Osteocyte (in vitro differentiated cells): ENCODE measurements at regions not wholly inside any gene's neighbourhood (a gene's known extent, or its start where the extent isn't known, plus 50 kb on each side); places are given as distances from the start of the nearest gene placed in this dataset.
A peak's percentile ranks its signal among the peaks of the same experiment; 100 is the strongest.

Source experiments
- DNase-seq: peaks from one replicate; pipeline ENCODE4 v3.0.0; 2021; ENCODE audit warnings: mixed read lengths; ENCODE audit not compliant: unreplicated experiment; ENCODE audit errors: extremely low spot score
- H3K27ac Mint-ChIP-seq: one replicate; pipeline ENCODE4 v1.8.0; 2021; ENCODE audit warnings: mild to moderate bottlenecking, mixed read lengths; ENCODE audit not compliant: unreplicated experiment
- H3K27me3 Mint-ChIP-seq: one replicate; pipeline ENCODE4 v1.8.0; 2021; ENCODE audit warnings: mixed read lengths; ENCODE audit not compliant: unreplicated experiment
- H3K36me3 Mint-ChIP-seq: one replicate; pipeline ENCODE4 v1.8.0; 2021; ENCODE audit warnings: mixed read lengths; ENCODE audit not compliant: unreplicated experiment
- H3K4me1 Mint-ChIP-seq: one replicate; pipeline ENCODE4 v1.8.0; 2021; ENCODE audit warnings: mixed read lengths; ENCODE audit not compliant: unreplicated experiment
- H3K4me3 Mint-ChIP-seq: one replicate; pipeline ENCODE4 v1.8.0; 2021; ENCODE audit warnings: mild to moderate bottlenecking, moderate library complexity, mixed read lengths; ENCODE audit not compliant: unreplicated experiment
- H3K9me3 Mint-ChIP-seq: one replicate; pipeline ENCODE4 v1.8.0; 2021; ENCODE audit warnings: mixed read lengths; ENCODE audit not compliant: unreplicated experiment
- CTCF ChIP-seq: fragments of 200-600 bp; sonication (generic); IDR thresholded peaks from 2 replicates; pipeline ENCODE4 v1.5.0; 2021; ENCODE audit warnings: antibody characterized with exemption, mild to moderate bottlenecking, moderate library complexity

GRCh38 chr18:70425236-70425635 lies 136.4 kb downstream of the SOCS6 start:
- DNase-seq, result no peak
- H3K36me3 Mint-ChIP-seq, result no peaks in the 10 kb centered on the region
- no peaks in the 10 kb centered on the region for H3K9me3 Mint-ChIP-seq
- peaks cover 17% of the 10 kb centered on the region for H3K4me1 Mint-ChIP-seq
- no peak overlapping the region for H3K4me3 Mint-ChIP-seq
- TF ChIP-seq CTCF, result no peak
- H3K27me3 Mint-ChIP-seq, result no peaks in the 10 kb centered on the region
- no peak overlapping the region for H3K27ac Mint-ChIP-seq

- Mint-ChIP-seq H3K36me3 (no peaks in the 10 kb centered on the region), H3K4me3 (no peak overlapping the region), H3K4me1 (peaks cover 20% of the 10 kb centered on the region), H3K9me3 (no peaks in the 10 kb centered on the region), H3K27ac (no peak overlapping the region), H3K27me3 (no peaks in the 10 kb centered on the region)
- no peak for DNase-seq
- no peak for TF ChIP-seq CTCF
These were observed 135.1 kb downstream of the SOCS6 start for GRCh38 chr18:70423988-70424387.

- Mint-ChIP-seq H3K4me1 (peaks cover 20% of the 10 kb centered on the region), H3K27ac (no peak overlapping the region), H3K4me3 (no peak overlapping the region), H3K36me3 (no peaks in the 10 kb centered on the region), H3K9me3 (no peaks in the 10 kb centered on the region), H3K27me3 (no peaks in the 10 kb centered on the region)
- no peak for DNase-seq
- no peak for TF ChIP-seq CTCF
These were observed 134.3 kb downstream of the SOCS6 start for GRCh38 chr18:70423120-70423519.

GRCh38 chr18:70422391-70422965 lies 133.6 kb downstream of the SOCS6 start:
- H3K9me3 Mint-ChIP-seq, result no peaks in the 10 kb centered on the region
- DNase-seq, result no peak
- H3K36me3 Mint-ChIP-seq, result no peaks in the 10 kb centered on the region
- no peak overlapping the region for H3K4me3 Mint-ChIP-seq
- H3K27me3 Mint-ChIP-seq, result no peaks in the 10 kb centered on the region
- H3K4me1 Mint-ChIP-seq, result peaks cover 20% of the 10 kb centered on the region
- TF ChIP-seq CTCF, result no peak
- peak overlapping the region; percentile 19 for H3K27ac Mint-ChIP-seq

- H3K36me3 Mint-ChIP-seq, result no peaks in the 10 kb centered on the region
- DNase-seq, result no peak
- no peak for TF ChIP-seq CTCF
- H3K4me3 Mint-ChIP-seq, result no peak overlapping the region
- peak overlapping the region; percentile 19 for H3K27ac Mint-ChIP-seq
- no peaks in the 10 kb centered on the region for H3K9me3 Mint-ChIP-seq
- no peaks in the 10 kb centered on the region for H3K27me3 Mint-ChIP-seq
- peaks cover 20% of the 10 kb centered on the region for H3K4me1 Mint-ChIP-seq
These were observed 132.9 kb downstream of the SOCS6 start for GRCh38 chr18:70421471-70422390.
